BLaER1 (cell line): ENCODE measurements at regions not wholly inside any gene's neighbourhood (a gene's known extent, or its start where the extent isn't known, plus 50 kb on each side); places are given as distances from the start of the nearest gene placed in this dataset.
"Not testable (repeated sequence)": the region's sequence is repeated elsewhere in the genome, so short reads cannot be mapped to it uniquely, and the experiment has no call there.

Experiments used
- H3K27ac ChIP-seq: shearing (Covaris generic); formaldehyde crosslinking; 2 replicates; pipeline ENCODE4 v1.8.1; 2022
- H3K27me3 ChIP-seq: shearing (Covaris generic); formaldehyde crosslinking; 2 replicates; pipeline ENCODE4 v1.8.1; 2022
- H3K36me3 ChIP-seq: shearing (Covaris generic); formaldehyde crosslinking; 2 replicates; pipeline ENCODE4 v1.8.1; 2022
- H3K4me1 ChIP-seq: shearing (Covaris generic); formaldehyde crosslinking; 2 replicates; pipeline ENCODE4 v1.8.1; 2022
- H3K4me2 ChIP-seq: shearing (Covaris generic); formaldehyde crosslinking; 2 replicates; pipeline ENCODE4 v1.8.1; 2022
- H3K4me3 ChIP-seq: shearing (Covaris generic); formaldehyde crosslinking; 2 replicates; pipeline ENCODE4 v1.8.1; 2022
- H3K9ac ChIP-seq: shearing (Covaris generic); formaldehyde crosslinking; 2 replicates; pipeline ENCODE4 v1.8.1; 2022
- H3K9me3 ChIP-seq: shearing (Covaris generic); formaldehyde crosslinking; 2 replicates; pipeline ENCODE4 v1.8.1; 2022
- H4K20me1 ChIP-seq: shearing (Covaris generic); formaldehyde crosslinking; 2 replicates; pipeline ENCODE4 v1.8.1; 2022
- Cebpa-rat ChIP-seq: shearing (Covaris generic); IDR thresholded peaks from 2 replicates; pipeline ENCODE4 v1.8.1; 2022

DNA sequence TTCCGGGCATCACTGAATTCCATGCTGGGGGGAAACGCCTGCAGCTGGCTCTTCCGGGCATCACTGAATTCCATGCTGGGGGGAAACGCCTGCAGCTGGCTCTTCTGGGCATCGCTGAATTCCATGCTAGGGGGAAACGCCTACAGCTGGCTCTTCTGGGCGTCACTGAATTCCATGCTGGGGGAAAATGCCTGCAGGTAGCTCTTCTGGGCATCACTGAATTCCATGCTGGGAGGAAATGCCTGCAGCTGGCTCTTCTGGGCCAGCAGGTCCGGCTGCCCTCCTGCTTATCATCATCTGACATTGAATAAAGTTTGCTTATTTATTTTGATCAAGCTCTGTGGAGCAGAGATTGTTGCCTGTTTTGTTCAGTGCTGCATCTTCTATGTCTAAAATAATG is 355.1 kb downstream of the SMOC2 start:
- Histone ChIP-seq H3K4me3 (no peak overlapping the region), H3K9me3 (no peaks in the 10 kb centered on the region), H3K27me3 (no peaks in the 10 kb centered on the region), H3K9ac (no peak overlapping the region), H3K4me2 (no peak overlapping the region), H3K4me1 (peaks cover 7% of the 10 kb centered on the region; the same call in 1 of the 2 replicates), H3K36me3 (no peaks in the 10 kb centered on the region), H4K20me1 (no peaks in the 10 kb centered on the region), H3K27ac (no peak overlapping the region)
- no peak for TF ChIP-seq Cebpa-rat

DNA sequence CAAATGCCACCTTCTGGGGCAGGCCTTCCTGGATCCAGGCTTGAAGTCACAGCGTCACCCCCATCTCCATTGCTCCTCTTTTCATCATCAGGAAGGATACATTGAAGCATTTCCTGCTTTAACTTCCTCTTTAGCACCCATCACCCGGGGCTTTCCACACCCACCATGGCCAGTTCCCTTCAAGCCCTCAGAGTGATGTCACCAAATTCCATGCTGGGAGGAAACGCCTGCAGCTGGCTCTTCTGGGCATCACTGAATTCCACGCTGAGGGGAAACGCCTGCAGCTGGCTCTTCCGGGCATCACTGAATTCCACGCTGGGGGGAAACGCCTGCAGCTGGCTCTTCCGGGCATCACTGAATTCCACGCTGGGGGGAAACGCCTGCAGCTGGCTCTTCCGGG is 354.6 kb downstream of the SMOC2 start:
- not testable (repeated sequence) for H3K9ac ChIP-seq, H3K4me1 ChIP-seq, H4K20me1 ChIP-seq, H3K36me3 ChIP-seq, H3K27ac ChIP-seq, H3K9me3 ChIP-seq, H3K27me3 ChIP-seq, H3K4me3 ChIP-seq
- peak overlapping the region; percentile 28; the same call in 1 of the 2 replicates for H3K4me2 ChIP-seq

DNA sequence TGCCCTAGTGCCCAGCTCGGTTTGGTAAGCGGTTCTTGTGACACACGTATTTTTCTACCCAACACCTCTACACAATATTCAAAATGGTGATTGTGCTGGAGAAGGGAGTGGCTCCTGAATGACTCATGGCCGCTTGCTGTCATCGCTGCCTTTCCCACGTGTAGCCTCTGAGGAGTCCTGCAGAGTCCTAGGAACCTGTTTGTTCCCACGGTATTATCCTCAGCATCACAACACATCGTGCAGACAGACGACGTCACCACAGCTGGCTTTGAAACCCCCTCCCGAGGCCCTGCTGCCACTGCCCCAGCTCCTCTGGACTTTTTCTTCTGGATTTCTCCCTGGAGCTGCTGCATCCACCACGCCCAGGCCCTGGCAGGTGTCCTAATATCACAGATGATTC is 353.5 kb downstream of the SMOC2 start:
- Histone ChIP-seq H3K4me1 (peaks cover 7% of the 10 kb centered on the region; the same call in 1 of the 2 replicates), H4K20me1 (no peaks in the 10 kb centered on the region), H3K27me3 (no peaks in the 10 kb centered on the region), H3K4me3 (no peak overlapping the region), H3K27ac (no peak overlapping the region), H3K9ac (no peak overlapping the region), H3K4me2 (no peak overlapping the region), H3K36me3 (no peaks in the 10 kb centered on the region), H3K9me3 (no peaks in the 10 kb centered on the region)
- no peak for TF ChIP-seq Cebpa-rat

DNA sequence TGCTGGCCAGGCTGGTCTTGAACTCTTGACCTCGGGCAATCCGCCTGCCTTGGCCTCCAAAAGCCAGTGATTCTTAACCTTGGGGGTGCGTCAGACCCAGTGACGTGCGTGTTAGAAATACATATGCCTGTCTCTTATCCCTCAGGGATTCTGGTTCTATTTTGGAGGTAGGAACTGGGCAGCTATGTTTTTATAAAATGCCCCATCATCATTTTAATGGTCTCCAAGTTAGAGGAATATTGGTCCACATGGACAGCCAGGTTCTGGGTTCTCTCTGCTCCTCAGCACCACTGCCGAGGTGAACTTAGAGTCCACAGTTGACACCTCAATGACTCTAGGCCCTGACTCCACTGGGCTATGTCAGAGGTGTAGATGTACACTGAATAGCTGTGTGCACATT is 352.7 kb downstream of the SMOC2 start:
- H4K20me1 ChIP-seq: no peaks in the 10 kb centered on the region
- no peaks in the 10 kb centered on the region for H3K36me3 ChIP-seq
- H3K27me3 ChIP-seq: no peaks in the 10 kb centered on the region
- no peak for TF ChIP-seq Cebpa-rat
- H3K4me3 ChIP-seq: no peak overlapping the region
- no peak overlapping the region for H3K9ac ChIP-seq
- no peak overlapping the region for H3K4me2 ChIP-seq
- H3K9me3 ChIP-seq: no peaks in the 10 kb centered on the region
- peaks cover 7% of the 10 kb centered on the region; the same call in 1 of the 2 replicates for H3K4me1 ChIP-seq
- no peak overlapping the region for H3K27ac ChIP-seq

DNA sequence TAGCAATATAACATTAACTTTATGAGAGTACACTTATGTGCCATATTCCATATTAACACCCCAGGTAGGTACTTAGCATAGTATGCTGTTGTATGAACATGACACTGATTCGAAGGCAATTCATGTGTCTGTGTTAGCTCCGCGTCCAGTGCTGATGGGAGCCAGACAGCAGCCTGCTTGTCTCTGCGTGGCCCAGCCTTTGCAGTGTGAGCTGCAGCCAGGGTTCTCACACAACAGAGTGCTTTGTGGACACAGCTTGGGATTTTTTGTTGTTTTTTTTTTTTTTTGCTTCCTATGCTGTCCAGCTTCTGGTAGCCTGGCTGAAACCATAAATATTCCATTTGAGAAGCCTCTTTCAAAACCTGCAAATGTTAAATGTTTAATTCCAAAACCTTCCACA is 350.9 kb downstream of the SMOC2 start:
- no peaks in the 10 kb centered on the region for H4K20me1 ChIP-seq
- peaks cover 7% of the 10 kb centered on the region; the same call in 1 of the 2 replicates for H3K4me1 ChIP-seq
- no peaks in the 10 kb centered on the region; the same call in 1 of the 2 replicates for H3K9me3 ChIP-seq
- H3K27ac ChIP-seq: no peak overlapping the region
- no peaks in the 10 kb centered on the region for H3K36me3 ChIP-seq
- no peak overlapping the region for H3K9ac ChIP-seq
- no peak for TF ChIP-seq Cebpa-rat
- H3K27me3 ChIP-seq: no peaks in the 10 kb centered on the region
- no peak overlapping the region for H3K4me2 ChIP-seq
- H3K4me3 ChIP-seq: no peak overlapping the region

DNA sequence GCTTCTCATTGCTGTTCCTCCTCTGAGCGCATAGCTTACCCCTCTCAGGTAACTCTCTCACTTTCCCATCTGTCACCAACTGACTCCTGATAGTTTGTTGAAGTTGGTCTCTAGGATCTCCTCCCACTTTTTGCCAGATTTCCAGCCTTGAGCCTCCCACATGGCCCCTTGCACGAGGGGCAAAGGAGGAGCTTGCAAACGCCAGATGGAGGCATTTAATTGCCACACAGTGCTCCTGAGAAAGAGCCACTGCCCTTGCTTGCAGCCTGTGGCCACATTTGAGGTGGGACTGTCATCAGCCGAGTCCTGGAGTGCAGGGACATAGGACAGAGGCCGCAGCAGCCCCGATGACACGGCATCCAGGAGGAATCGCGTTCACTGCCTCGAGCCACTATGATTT is 348.7 kb downstream of the SMOC2 start:
- TF ChIP-seq Cebpa-rat: no peak
- H3K9ac ChIP-seq: no peak overlapping the region

DNA sequence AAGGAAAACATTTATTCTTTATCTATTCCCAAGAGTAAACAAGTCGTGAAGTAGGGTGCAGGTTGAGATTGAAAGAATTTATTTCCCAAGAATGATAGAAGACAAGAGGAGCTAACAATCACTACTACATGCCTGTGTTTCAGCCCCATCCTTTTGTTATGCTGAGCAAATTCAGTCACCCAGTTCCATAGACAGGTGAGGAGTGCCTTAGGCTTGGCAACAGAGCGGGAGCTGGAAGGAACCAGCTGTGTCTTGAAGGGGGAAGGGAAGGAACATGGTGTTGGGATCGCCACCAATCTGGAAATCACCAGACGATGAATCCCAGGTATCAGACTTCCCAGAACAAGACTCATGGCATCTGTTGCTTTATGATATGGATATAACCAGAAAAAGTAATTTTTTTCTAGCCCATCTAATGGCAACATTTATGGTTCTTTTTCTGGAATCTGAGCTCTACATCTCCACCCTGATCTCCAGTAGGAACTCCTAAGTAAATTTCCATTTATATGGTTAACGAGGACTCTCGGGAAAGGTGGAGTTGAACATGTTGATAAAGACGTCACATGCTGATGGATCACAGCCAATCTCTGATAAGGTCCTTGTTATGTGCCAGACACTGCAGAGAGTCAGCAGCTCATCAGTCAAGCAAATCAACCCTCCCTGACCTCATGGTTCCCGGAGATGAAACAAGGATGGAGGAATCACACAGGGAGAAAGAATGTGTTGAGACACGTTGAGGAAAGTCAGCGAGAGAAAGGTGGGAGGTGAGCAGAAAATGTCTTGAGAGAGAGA is 344.9 kb downstream of the SMOC2 start:
- H3K9ac ChIP-seq: no peak overlapping the region
- H3K4me3 ChIP-seq: no peak overlapping the region
- H3K4me1 ChIP-seq: no peaks in the 10 kb centered on the region
- H3K27me3 ChIP-seq: no peaks in the 10 kb centered on the region
- no peaks in the 10 kb centered on the region; the same call in 1 of the 2 replicates for H3K9me3 ChIP-seq
- no peaks in the 10 kb centered on the region for H4K20me1 ChIP-seq
- H3K27ac ChIP-seq: no peak overlapping the region
- H3K4me2 ChIP-seq: no peak overlapping the region
- H3K36me3 ChIP-seq: no peaks in the 10 kb centered on the region
- TF ChIP-seq Cebpa-rat: no peak

More for the DNA sequence above, 348.7 kb downstream of the SMOC2 start:
- Histone ChIP-seq H3K9me3 (no peaks in the 10 kb centered on the region; the same call in 1 of the 2 replicates), H4K20me1 (no peaks in the 10 kb centered on the region), H3K36me3 (no peaks in the 10 kb centered on the region), H3K4me3 (no peak overlapping the region), H3K4me2 (no peak overlapping the region), H3K27me3 (no peaks in the 10 kb centered on the region), H3K4me1 (no peaks in the 10 kb centered on the region), H3K27ac (no peak overlapping the region)

DNA sequence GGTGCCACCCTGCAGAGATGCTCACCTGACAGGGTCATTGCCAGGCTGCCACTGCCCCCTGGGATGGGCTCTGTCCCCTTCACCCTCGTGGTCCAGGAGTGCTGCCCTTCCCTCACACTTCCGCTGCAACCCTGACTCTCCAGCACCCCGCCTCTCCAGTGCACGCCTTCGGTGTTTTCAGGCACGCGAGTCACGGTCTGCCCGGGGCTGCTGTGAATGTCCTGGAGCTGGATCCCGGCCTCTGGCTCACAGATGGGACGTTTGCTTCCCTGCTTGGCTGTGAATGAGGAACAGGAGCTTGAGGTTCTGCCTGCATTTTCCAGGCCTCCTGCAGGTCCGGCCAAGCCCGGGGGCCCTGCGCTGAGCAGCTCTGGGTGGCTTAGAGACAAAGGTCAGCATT is 343.4 kb downstream of the SMOC2 start:
- Histone ChIP-seq H3K27ac (no peak overlapping the region), H3K9ac (no peak overlapping the region), H3K9me3 (peaks cover 7% of the 10 kb centered on the region), H3K27me3 (no peaks in the 10 kb centered on the region), H3K4me1 (no peaks in the 10 kb centered on the region), H4K20me1 (no peaks in the 10 kb centered on the region), H3K36me3 (no peaks in the 10 kb centered on the region), H3K4me3 (no peak overlapping the region), H3K4me2 (no peak overlapping the region)
- TF ChIP-seq Cebpa-rat: no peak

DNA sequence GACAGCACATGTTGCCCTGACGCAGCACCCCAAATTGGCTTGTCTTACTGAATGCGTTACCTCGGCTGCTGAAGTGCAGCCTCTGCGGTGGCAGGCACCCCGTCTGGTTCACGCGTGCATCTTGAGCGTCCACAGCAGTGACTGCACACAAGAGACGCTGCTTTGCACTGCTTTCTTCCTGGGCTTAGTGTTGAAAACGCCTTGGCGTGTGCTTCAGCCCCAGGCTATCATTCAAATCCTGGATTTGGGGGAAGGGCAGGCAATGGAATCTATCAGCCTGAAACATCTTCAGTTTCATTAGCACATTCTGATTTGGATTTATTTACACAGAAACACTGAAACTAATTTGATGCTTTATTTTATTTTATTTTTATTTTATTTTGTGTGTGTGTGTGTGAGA is 342.7 kb downstream of the SMOC2 start:
- no peaks in the 10 kb centered on the region for H4K20me1 ChIP-seq
- peaks cover 9% of the 10 kb centered on the region for H3K9me3 ChIP-seq
- H3K36me3 ChIP-seq: no peaks in the 10 kb centered on the region
- no peak for TF ChIP-seq Cebpa-rat
- no peak overlapping the region for H3K4me2 ChIP-seq
- no peak overlapping the region for H3K9ac ChIP-seq
- H3K27me3 ChIP-seq: no peaks in the 10 kb centered on the region
- H3K4me1 ChIP-seq: no peaks in the 10 kb centered on the region
- no peak overlapping the region for H3K27ac ChIP-seq
- H3K4me3 ChIP-seq: no peak overlapping the region

DNA sequence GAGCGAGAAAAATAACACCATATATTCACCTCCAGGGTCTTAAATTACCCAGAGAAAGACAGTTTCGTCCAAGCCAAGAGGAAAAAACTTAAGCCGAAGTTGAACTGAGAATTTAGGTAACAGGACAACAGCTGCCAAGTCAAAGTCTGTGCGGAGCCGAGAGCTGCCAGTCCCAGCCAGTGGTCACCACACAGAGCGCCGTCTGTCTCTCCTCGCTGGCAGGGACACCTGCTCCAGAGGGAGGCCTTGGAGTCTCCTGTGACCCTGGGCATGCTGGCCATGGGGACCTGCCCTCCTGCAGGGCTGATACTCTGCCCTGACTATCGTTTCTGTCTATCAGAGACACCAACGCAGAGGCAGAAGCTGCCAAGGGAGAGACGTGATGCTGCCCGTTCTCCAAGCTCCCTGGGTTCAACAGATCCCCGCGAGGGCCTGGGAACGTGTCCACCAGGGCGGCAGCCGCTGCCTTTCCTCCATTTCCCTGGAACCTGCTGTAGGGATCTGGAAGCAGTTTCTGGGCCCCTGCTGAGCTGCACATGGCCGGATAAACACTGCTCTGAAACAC is 341.3 kb downstream of the SMOC2 start:
- Histone ChIP-seq H3K9ac (no peak overlapping the region), H3K4me3 (no peak overlapping the region), H3K36me3 (no peaks in the 10 kb centered on the region), H3K27ac (no peak overlapping the region), H4K20me1 (no peaks in the 10 kb centered on the region), H3K27me3 (no peaks in the 10 kb centered on the region), H3K4me1 (no peaks in the 10 kb centered on the region), H3K9me3 (peaks cover 9% of the 10 kb centered on the region), H3K4me2 (no peak overlapping the region)
- TF ChIP-seq Cebpa-rat: no peak
